Osteocyte (in vitro differentiated cells): ENCODE measurements at regions not wholly inside any gene's neighbourhood (a gene's known extent, or its start where the extent isn't known, plus 50 kb on each side); places are given as distances from the start of the nearest gene placed in this dataset.

Source experiments
- DNase-seq: peaks from one replicate; pipeline ENCODE4 v3.0.0; 2021; ENCODE audit warnings: mixed read lengths; ENCODE audit not compliant: unreplicated experiment; ENCODE audit errors: extremely low spot score
- H3K27ac Mint-ChIP-seq: one replicate; pipeline ENCODE4 v1.8.0; 2021; ENCODE audit warnings: mild to moderate bottlenecking, mixed read lengths; ENCODE audit not compliant: unreplicated experiment
- H3K27me3 Mint-ChIP-seq: one replicate; pipeline ENCODE4 v1.8.0; 2021; ENCODE audit warnings: mixed read lengths; ENCODE audit not compliant: unreplicated experiment
- H3K36me3 Mint-ChIP-seq: one replicate; pipeline ENCODE4 v1.8.0; 2021; ENCODE audit warnings: mixed read lengths; ENCODE audit not compliant: unreplicated experiment
- H3K4me1 Mint-ChIP-seq: one replicate; pipeline ENCODE4 v1.8.0; 2021; ENCODE audit warnings: mixed read lengths; ENCODE audit not compliant: unreplicated experiment
- H3K4me3 Mint-ChIP-seq: one replicate; pipeline ENCODE4 v1.8.0; 2021; ENCODE audit warnings: mild to moderate bottlenecking, moderate library complexity, mixed read lengths; ENCODE audit not compliant: unreplicated experiment
- H3K9me3 Mint-ChIP-seq: one replicate; pipeline ENCODE4 v1.8.0; 2021; ENCODE audit warnings: mixed read lengths; ENCODE audit not compliant: unreplicated experiment
- TF ChIP-seq, protein P1 (sequence below): fragments of 200-600 bp; sonication (generic); IDR thresholded peaks from 2 replicates; pipeline ENCODE4 v1.5.0; 2021; ENCODE audit warnings: antibody characterized with exemption, mild to moderate bottlenecking, moderate library complexity

DNA sequence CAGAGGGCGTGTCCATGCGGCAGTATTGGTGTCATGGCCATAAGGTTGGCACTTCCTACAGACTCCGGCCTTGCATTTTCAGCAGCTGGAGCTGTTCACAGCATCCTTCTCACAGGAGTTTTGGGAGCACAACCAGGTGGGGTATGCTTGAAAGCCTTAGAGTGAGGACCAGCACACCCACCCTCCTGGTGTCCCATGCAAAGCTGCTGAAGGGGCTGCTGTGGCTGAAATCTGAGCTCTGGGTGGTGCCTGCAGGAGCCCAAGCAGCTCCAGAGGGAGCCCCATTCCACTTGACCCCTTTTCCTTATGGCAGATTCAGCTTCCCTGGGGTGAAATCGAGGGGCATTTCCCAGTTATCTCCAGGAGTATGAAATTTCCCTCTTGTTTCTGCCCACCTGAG is 74.0 kb upstream of the BHLHE23 start:
- TF ChIP-seq, protein P1, sequence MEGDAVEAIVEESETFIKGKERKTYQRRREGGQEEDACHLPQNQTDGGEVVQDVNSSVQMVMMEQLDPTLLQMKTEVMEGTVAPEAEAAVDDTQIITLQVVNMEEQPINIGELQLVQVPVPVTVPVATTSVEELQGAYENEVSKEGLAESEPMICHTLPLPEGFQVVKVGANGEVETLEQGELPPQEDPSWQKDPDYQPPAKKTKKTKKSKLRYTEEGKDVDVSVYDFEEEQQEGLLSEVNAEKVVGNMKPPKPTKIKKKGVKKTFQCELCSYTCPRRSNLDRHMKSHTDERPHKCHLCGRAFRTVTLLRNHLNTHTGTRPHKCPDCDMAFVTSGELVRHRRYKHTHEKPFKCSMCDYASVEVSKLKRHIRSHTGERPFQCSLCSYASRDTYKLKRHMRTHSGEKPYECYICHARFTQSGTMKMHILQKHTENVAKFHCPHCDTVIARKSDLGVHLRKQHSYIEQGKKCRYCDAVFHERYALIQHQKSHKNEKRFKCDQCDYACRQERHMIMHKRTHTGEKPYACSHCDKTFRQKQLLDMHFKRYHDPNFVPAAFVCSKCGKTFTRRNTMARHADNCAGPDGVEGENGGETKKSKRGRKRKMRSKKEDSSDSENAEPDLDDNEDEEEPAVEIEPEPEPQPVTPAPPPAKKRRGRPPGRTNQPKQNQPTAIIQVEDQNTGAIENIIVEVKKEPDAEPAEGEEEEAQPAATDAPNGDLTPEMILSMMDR, result no peak
- Mint-ChIP-seq H3K36me3 (no peaks in the 10 kb centered on the region), H3K27me3 (peaks cover 2% of the 10 kb centered on the region)

GRCh38 chr20:63080411-63080810 is 73.6 kb upstream of the BHLHE23 start:
- no peak for DNase-seq
- Mint-ChIP-seq H3K4me1 (no peaks in the 10 kb centered on the region), H3K27me3 (peaks cover 2% of the 10 kb centered on the region), H3K27ac (no peak overlapping the region), H3K36me3 (no peaks in the 10 kb centered on the region), H3K4me3 (no peak overlapping the region), H3K9me3 (peaks cover 20% of the 10 kb centered on the region)
- TF ChIP-seq, protein P1, result no peak

More for the DNA sequence above, 74.0 kb upstream of the BHLHE23 start:
- Mint-ChIP-seq H3K27ac (no peak overlapping the region), H3K4me1 (no peaks in the 10 kb centered on the region), H3K4me3 (no peak overlapping the region), H3K9me3 (peaks cover 20% of the 10 kb centered on the region)
- no peak for DNase-seq

- Mint-ChIP-seq H3K36me3 (no peaks in the 10 kb centered on the region), H3K9me3 (peaks cover 20% of the 10 kb centered on the region), H3K4me3 (no peak overlapping the region), H3K27ac (no peak overlapping the region), H3K4me1 (no peaks in the 10 kb centered on the region), H3K27me3 (no peaks in the 10 kb centered on the region)
- TF ChIP-seq, protein P1, result no peak
- DNase-seq, result no peak
Measured at GRCh38 chr20:63079971-63080370, 73.2 kb upstream of the BHLHE23 start.

- DNase-seq, result no peak
- no peak overlapping the region for H3K4me3 Mint-ChIP-seq
- TF ChIP-seq, protein P1, result no peak
- peaks cover 20% of the 10 kb centered on the region for H3K9me3 Mint-ChIP-seq
- no peaks in the 10 kb centered on the region for H3K36me3 Mint-ChIP-seq
- H3K27ac Mint-ChIP-seq, result no peak overlapping the region
- H3K4me1 Mint-ChIP-seq, result no peaks in the 10 kb centered on the region
- peaks cover 4% of the 10 kb centered on the region for H3K27me3 Mint-ChIP-seq
Measured at GRCh38 chr20:63077705-63078104, 70.9 kb upstream of the BHLHE23 start.

GRCh38 chr20:63076421-63076820 is 69.7 kb upstream of the BHLHE23 start:
- Mint-ChIP-seq H3K9me3 (peaks cover 20% of the 10 kb centered on the region), H3K4me3 (no peak overlapping the region), H3K27me3 (peaks cover 8% of the 10 kb centered on the region), H3K36me3 (no peaks in the 10 kb centered on the region), H3K4me1 (no peaks in the 10 kb centered on the region), H3K27ac (no peak overlapping the region)
- TF ChIP-seq, protein P1, result no peak
- no peak for DNase-seq
